Retina (tissue), 1 donor: ENCODE measurements at regions not wholly inside any gene's neighbourhood (a gene's known extent, or its start where the extent isn't known, plus 50 kb on each side); places are given as distances from the start of the nearest gene placed in this dataset.
"Not testable (repeated sequence)": the region's sequence is repeated elsewhere in the genome, so short reads cannot be mapped to it uniquely, and the experiment has no call there.

Experiments used
- DNase-seq: peaks from one replicate; pipeline ENCODE4 v3.0.0-alpha.2; 2016

DNA sequence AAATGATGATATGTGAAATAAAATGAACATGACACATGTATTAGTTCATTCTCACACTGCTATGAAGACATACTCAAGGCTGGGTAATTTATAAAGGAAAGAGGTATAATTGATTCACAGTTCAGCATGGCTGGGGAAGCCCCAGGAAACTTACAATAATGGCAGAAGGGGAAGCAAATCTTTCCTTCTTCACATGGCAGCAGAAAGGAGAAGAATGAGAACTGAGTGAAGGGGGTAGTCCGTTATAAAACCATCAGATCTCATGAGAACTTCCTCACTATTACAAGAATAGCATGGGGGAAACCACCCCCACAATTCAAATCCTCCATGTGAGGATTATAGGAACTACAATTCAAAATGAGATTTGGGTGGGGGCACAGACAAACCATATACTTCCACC, 243.9 kb upstream of the GYPA start:
- DNase-seq: no peak

GRCh38 chr4:144399927-144400326, 246.0 kb upstream of the HHIP start:
- DNase-seq: no peak

- peak; percentile 14 for DNase-seq
These were observed 243.8 kb upstream of the HHIP start for GRCh38 chr4:144402176-144402575.

- no peak for DNase-seq
These were observed 243.0 kb upstream of the HHIP start for GRCh38 chr4:144402999-144403398.

- no peak for DNase-seq
These were observed 242.1 kb upstream of the HHIP start for GRCh38 chr4:144403893-144404292.

DNA sequence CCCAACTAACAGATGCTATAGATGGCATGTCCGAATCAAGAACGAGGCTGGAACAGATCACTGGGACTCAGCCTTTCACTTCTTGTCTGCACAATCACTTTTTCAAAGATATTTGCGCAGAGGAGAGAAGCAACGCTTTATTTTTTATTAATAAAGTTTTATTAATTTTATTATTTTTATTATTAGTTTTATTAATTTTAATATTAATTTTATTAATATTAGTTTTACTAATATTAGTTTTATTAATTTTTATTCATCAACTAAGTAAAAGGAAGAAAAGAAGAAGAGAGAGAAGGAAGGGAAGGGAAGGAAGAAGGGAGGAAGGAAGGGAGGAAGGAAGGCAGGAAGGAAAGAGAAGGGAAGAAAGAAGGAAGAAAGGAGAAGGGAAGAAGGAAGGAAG, 236.4 kb upstream of the HHIP start:
- no peak for DNase-seq

GRCh38 chr4:144410230-144410783, 235.6 kb upstream of the HHIP start:
- no peak for DNase-seq

DNA sequence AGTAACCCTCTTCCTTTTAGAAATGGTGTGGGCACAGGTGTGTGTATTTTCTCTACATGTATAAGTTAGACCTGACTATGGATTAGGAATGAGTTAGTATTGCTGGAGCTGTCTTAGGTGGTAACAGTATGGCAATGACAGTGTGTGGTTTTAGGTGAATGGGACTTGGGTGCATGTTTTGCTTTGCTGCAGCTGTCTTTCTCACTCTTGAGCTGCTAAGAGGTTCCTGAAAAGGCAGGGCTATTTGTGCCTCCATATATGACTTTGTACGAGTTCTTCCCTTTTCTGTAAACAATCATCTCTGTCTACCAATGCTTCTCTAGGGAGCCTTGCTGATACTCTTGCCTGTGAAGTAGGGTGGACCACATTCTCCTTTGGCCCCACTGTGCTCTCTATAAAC, 234.8 kb upstream of the HHIP start:
- DNase-seq: no peak

- DNase-seq: no peak
These were observed 234.3 kb upstream of the HHIP start for GRCh38 chr4:144411700-144412099.

- DNase-seq: no peak
These were observed 224.9 kb upstream of the HHIP start for GRCh38 chr4:144421056-144421455.

DNA sequence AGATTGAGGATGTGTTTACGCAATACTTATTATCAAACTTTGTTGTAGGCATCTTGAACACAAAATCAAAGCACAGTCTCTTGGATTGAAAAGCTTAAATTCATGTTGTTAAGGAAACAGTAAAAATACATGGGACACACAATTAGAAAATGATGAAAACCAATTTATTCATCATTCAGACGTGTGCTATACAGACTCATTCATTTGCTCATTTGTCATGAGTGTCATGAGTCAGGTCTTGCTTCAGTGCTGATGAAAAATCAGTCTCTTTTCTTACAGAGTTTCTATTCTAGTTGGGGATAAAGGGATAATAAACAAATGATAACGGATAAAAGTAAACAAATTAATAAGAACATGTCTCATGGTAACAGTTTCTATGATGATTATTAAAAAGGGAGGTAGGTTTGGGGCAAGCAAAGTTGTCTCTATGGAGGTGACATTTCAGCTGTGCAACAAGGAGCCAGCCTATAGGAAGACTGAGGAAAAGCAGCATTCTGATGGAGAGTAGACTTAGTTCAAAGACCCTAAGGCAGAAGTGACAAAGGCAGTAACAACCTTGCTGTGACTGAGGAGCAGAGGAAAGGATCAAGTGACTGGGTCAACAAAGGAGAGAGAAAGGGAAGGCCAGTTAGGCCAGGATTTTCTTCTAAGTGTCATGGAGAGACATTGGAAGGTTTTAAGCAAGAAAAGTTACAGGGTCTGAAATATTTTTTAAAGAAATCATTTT, 224.0 kb upstream of the HHIP start:
- DNase-seq: no peak

DNA sequence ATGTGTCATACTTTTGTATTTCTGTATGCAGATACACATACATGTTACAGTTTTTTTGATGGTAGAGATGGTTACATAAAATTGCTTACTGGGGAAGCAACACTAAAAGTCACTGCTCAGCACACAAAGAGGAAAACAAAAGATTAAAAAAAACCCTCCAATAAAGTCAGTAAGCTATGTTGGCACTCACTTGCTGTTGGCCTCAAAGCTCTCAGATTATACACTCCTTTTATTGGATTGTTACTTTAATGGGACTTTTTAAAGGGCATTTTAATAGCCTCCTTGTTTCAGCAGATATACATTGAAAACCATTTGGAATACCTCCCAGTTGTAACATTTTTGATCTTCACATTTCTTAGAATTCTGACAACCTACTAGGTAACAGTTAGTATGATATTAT, 222.0 kb upstream of the HHIP start:
- DNase-seq: no peak

- DNase-seq: not testable (repeated sequence)
These were observed 219.9 kb upstream of the HHIP start for GRCh38 chr4:144426023-144426422.

GRCh38 chr4:144442713-144443112, 203.2 kb upstream of the HHIP start:
- no peak for DNase-seq

DNA sequence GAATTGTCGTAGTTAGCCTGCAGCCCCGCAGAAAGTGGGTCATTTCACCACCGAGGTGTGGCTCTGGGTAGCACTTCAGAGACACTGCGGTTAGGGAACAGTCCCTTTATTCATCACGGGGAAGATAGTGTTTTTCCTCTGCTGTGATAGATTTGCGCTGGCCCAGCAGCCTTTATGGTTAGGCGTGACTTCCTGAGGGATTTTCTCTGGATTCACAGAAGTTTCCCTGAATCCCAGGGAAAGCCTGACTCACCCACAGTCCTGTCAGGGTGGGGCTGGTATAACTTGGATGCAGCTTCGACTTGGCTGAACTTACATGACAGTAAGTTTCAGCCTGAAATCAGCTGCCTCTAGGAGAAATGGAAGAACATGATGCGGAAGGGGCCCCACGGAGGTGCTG, 196.3 kb upstream of the HHIP start:
- no peak for DNase-seq

- no peak for DNase-seq
These were observed 195.4 kb upstream of the HHIP start for GRCh38 chr4:144450526-144450925.

DNA sequence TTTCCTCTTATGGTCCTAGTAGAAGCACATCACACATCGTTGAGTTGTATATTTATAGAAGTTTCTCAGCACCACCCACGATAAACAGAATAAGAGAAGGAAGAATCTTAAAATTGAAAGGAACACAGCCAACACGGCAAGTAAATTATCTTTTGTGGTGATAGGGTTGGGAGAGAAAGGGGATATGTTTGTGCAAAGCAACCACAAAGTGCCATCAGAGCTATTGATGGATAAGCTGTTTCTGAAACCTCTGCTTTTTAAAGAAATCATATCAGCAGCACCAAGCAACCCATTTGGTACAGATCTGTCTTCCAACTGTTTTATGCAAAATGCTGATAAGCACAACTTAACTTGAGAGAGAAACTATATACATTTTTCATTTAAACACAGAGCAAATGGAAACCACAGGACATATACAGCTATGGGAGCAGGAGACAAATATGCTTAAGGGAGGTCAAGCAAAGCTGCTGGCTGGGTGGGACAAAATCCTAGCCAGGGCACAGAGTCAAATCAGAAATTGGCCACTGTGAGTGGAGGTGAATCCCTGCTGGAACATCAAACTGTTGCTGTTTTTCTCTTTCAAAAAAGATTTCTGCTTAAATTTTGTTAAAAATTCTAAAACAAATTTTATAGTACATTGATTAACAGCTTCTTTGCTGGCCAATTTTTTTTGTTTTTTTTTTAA, 194.0 kb upstream of the HHIP start:
- no peak for DNase-seq

DNA sequence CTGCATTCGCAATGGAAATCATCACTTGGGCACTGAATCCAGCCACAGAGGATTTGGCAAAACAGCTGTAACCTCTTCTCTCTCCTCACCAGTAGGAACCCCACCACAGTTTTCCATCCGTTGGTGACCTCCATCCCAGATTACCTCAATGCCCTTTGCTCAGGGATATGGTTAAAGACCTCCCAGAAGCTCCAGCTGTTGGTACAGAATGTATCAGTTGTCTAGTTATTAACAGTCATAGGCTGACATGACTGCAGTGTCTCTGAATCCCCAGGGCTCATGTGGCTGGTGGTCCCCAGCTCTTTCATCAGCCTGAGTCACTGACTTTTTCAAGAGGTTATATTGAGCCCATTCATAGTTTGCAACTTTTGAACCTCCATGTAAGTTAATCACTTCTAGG, 189.8 kb upstream of the HHIP start:
- DNase-seq: no peak

DNA sequence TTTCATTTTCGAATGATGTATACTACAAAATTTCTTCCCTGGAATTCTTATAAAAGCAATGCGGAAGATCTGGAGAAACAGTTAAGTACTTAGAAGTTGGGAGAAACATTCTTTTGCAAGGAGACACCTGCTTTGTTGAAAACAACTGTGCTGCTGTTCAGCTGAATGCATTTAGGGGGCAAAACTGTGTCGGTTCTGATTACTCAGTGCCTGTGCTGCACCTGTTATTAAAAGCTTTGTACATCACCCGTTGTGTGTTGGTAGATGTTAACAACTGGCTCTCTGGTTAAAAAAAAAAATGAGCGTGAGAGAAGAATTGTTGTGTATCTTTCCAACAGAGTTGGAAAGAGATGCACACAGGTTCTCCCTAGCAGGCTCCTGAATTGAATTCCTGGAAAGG, 184.1 kb upstream of the HHIP start:
- DNase-seq: no peak

GRCh38 chr4:144463236-144463635, 182.7 kb upstream of the HHIP start:
- no peak for DNase-seq

DNA sequence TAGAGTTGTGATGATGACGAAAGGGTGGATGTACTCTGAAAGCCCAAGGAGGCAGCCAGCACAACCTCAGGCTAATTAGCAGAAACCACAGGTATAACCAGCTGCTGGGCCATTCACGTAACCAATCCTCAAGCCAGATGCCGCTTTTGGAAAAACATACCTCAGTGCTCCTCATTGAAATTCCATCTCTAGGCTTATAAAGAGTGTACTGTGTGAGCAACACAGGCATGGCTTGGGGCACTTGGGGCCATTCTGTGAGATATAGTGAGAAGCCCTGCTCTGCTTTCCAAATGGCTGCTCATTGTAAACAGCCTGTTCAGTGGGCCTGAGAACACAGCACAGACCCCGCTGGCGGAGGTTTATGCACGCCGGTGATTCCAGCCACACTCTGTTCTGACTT, 182.1 kb upstream of the HHIP start:
- DNase-seq: no peak

DNA sequence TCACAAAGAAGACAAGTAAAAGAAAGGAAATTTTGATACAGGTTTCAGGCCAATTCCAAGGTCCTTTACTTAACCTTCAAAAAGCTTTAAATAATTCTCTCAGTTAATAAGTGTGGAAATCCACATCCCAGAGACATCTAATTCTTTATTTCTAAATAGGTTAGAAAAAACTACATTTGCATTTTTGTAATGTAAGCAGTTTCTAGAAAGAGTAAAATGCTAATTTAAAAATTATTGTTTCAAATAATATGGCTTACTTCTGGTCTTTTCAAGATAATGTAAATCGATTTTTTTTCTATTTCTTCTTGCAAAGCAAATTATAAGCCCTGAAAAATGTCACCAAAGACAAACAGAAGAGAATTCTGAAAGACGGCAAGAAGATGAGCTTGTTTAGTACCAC, 180.4 kb upstream of the HHIP start:
- no peak for DNase-seq

DNA sequence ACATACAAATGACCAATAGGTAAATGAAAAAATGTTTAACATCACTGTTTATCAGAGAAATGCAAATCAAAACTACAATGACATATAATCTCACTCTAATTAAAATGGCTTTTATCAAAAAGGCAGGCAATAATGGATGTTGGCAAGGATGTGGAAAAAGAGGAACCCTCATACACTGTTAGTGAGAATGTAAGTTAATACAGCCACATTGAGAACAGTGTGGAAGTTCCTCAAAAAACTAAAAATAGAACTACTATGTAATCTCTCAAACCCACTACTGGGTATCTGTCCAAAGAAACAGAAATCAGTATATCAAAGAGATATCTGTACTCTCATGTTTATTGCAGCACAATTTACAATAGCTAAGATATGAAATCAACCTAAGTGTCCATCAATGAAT, 165.9 kb upstream of the HHIP start:
- no peak for DNase-seq

- DNase-seq: no peak
These were observed 156.1 kb upstream of the HHIP start for GRCh38 chr4:144489831-144490230.

GRCh38 chr4:144494280-144494679, 151.7 kb upstream of the HHIP start:
- no peak for DNase-seq
